Panc1 (cell line): ENCODE measurements at regions not wholly inside any gene's neighbourhood (a gene's known extent, or its start where the extent isn't known, plus 50 kb on each side); places are given as distances from the start of the nearest gene placed in this dataset.

Experiments
- ATAC-seq: fragments of 200-7000 bp; cut with Tn5 transposase; 2 replicates; pipeline ENCODE4 v1.9.1; 2020; ENCODE audit warnings: mild to moderate bottlenecking, moderate library complexity
- BruUV-seq: library from RNA; stranded (reverse); fragments of 400-500 nt; replicated peaks from 2 replicates; lab custom pipeline; 2021; lab: Mats Ljungman, UMichigan
- CTCF ChIA-PET: fragments of 300-600 bp; sonication (Branson Sonifier 250); formaldehyde crosslinking; loops from one replicate; lab custom pipeline; 2022; ENCODE audit warnings: antibody characterized with exemption; lab: Charles Lee
- POLR2A ChIA-PET: fragments of 300-600 bp; sonication (Branson Sonifier 250); formaldehyde crosslinking; loops from one replicate; lab custom pipeline; 2022; ENCODE audit warnings: antibody characterized with exemption; lab: Charles Lee
- DNase-seq: peaks from one replicate; pipeline ENCODE4 v3.0.0-alpha.2; 2010; ENCODE audit warnings: low read depth, low spot score
- H3K27ac ChIP-seq: 2 replicates; pipeline ENCODE4 v1.5.1; 2011; ENCODE audit warnings: mild to moderate bottlenecking, low read length, inconsistent platforms
- H3K27me3 ChIP-seq: fragments of 200-500 bp; sonication (Bioruptor generic); 2 replicates; pipeline ENCODE4 v1.6.0; 2014; ENCODE audit warnings: low read length, inconsistent platforms; ENCODE audit not compliant: control insufficient read depth, insufficient read depth
- H3K36me3 ChIP-seq: fragments of 200-500 bp; sonication (Bioruptor generic); 2 replicates; pipeline ENCODE4 v1.5.1; 2014; ENCODE audit warnings: inconsistent platforms, mild to moderate bottlenecking, low read length, moderate library complexity; ENCODE audit not compliant: control insufficient read depth, insufficient read depth
- H3K4me1 ChIP-seq: 2 replicates; pipeline ENCODE4 v1.5.1; 2011; ENCODE audit warnings: inconsistent platforms, mild to moderate bottlenecking, low read length, moderate library complexity; ENCODE audit not compliant: control insufficient read depth, insufficient read depth
- H3K4me3 ChIP-seq, 2 experiments: 2 replicates each; pipeline ENCODE4 v1.5.1; 2011 to 2012; ENCODE audit warnings: low read depth in 2 of 2, low read length in 2 of 2, mild to moderate bottlenecking in 2 of 2, inconsistent platforms in 1 of 2, moderate library complexity in 1 of 2
- H3K9me3 ChIP-seq: fragments of 200-500 bp; sonication (Bioruptor generic); 2 replicates; pipeline ENCODE4 v1.5.1; 2014; ENCODE audit warnings: low read depth, mild to moderate bottlenecking, inconsistent platforms, low read length, moderate library complexity; ENCODE audit not compliant: control insufficient read depth, insufficient read depth
- POLR2AphosphoS5 ChIP-seq: IDR thresholded peaks from 2 replicates; pipeline ENCODE4 v1.6.1; 2012; ENCODE audit warnings: mild to moderate bottlenecking, low read depth, low read length, moderate library complexity
- SIN3A ChIP-seq: IDR thresholded peaks from 2 replicates; pipeline ENCODE4 v1.6.1; 2012; ENCODE audit warnings: low read depth, mild to moderate bottlenecking, low read length, moderate library complexity, borderline replicate concordance; ENCODE audit not compliant: insufficient read depth
- TCF7L2 ChIP-seq: IDR thresholded peaks from 2 replicates; pipeline ENCODE4 v1.6.1; 2011; ENCODE audit warnings: mild to moderate bottlenecking, low read depth, low read length, inconsistent platforms
- in situ Hi-C: cut with HindIII; loops from 2 replicates; pipeline ENCODE4 v1.10.0; 2016; ENCODE audit warnings: low sequenced_read_pairs, low pct_unique_long_range_greater_than_20kb
- intact Hi-C: fragments of 100-400 bp; cut with micrococcal nuclease; formaldehyde crosslinking; loops from one replicate; pipeline ENCODE4 v1.10.0; 2022; ENCODE audit not compliant: unreplicated experiment
- TF ChIP-seq, protein P1 (sequence below): fragments of 450-650 bp; IDR thresholded peaks from 2 replicates; pipeline ENCODE4 v1.5.1; 2017; ENCODE audit warnings: mild to moderate bottlenecking
- TF ChIP-seq, protein P2 (sequence below), 2 experiments: IDR thresholded peaks; 2 replicates each; pipeline ENCODE4 v1.6.1; 2011 to 2012; ENCODE audit warnings: low read depth in 2 of 2, control low read depth in 1 of 2, low read length in 1 of 2, mild to moderate bottlenecking in 1 of 2, moderate library complexity in 1 of 2; ENCODE audit not compliant: insufficient read depth in 1 of 2

DNA sequence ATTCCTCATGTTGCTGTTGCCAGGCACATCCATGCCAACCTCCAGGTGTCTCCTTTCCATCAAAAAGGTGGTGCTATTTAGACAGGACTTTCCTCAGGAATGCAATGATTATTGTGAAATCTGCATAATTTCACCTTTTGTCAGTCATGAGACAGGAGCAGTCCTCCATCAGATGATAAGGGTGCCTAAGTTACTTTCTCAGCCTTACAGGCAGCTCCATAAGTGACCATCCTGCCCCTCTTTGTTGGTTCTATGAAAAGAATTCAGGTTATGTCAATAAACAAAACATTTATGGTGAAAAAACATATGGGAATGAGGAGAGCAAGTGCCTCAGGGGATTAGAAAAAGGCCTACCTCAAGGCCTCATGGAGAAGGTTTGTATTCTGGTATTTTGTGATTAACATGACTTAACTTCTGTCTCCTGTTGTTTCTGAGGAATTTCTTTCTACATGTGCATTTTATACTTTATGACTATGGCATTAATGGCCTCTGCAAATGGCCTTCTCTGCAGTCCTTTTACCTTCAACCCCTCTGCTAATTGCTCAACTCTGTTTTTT lies 110.3 kb upstream of the DIAPH3 start:
- Histone ChIP-seq H3K4me3 (no peak overlapping the region), H3K27me3 (0 out of 2 replicates have a peak, but pooled peaks cover 5% of the 10 kb centered on the region), H3K4me1 (no peaks in the 10 kb centered on the region), H3K9me3 (no peaks in the 10 kb centered on the region), H3K36me3 (no peaks in the 10 kb centered on the region), H3K27ac (no peak overlapping the region)
- BruUV-seq: no TSS peak
- TF ChIP-seq TCF7L2 (no peak), SIN3A (no peak), POLR2AphosphoS5 (no peak)
- TF ChIP-seq, protein P1, sequence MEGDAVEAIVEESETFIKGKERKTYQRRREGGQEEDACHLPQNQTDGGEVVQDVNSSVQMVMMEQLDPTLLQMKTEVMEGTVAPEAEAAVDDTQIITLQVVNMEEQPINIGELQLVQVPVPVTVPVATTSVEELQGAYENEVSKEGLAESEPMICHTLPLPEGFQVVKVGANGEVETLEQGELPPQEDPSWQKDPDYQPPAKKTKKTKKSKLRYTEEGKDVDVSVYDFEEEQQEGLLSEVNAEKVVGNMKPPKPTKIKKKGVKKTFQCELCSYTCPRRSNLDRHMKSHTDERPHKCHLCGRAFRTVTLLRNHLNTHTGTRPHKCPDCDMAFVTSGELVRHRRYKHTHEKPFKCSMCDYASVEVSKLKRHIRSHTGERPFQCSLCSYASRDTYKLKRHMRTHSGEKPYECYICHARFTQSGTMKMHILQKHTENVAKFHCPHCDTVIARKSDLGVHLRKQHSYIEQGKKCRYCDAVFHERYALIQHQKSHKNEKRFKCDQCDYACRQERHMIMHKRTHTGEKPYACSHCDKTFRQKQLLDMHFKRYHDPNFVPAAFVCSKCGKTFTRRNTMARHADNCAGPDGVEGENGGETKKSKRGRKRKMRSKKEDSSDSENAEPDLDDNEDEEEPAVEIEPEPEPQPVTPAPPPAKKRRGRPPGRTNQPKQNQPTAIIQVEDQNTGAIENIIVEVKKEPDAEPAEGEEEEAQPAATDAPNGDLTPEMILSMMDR: no peak
- TF ChIP-seq, protein P2, sequence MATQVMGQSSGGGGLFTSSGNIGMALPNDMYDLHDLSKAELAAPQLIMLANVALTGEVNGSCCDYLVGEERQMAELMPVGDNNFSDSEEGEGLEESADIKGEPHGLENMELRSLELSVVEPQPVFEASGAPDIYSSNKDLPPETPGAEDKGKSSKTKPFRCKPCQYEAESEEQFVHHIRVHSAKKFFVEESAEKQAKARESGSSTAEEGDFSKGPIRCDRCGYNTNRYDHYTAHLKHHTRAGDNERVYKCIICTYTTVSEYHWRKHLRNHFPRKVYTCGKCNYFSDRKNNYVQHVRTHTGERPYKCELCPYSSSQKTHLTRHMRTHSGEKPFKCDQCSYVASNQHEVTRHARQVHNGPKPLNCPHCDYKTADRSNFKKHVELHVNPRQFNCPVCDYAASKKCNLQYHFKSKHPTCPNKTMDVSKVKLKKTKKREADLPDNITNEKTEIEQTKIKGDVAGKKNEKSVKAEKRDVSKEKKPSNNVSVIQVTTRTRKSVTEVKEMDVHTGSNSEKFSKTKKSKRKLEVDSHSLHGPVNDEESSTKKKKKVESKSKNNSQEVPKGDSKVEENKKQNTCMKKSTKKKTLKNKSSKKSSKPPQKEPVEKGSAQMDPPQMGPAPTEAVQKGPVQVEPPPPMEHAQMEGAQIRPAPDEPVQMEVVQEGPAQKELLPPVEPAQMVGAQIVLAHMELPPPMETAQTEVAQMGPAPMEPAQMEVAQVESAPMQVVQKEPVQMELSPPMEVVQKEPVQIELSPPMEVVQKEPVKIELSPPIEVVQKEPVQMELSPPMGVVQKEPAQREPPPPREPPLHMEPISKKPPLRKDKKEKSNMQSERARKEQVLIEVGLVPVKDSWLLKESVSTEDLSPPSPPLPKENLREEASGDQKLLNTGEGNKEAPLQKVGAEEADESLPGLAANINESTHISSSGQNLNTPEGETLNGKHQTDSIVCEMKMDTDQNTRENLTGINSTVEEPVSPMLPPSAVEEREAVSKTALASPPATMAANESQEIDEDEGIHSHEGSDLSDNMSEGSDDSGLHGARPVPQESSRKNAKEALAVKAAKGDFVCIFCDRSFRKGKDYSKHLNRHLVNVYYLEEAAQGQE (IDR thresholded peaks at IDR 0.05; ENCODE audit: insufficient read depth in 1 of 2, low read depth in 2 of 2, low read length in 1 of 2): no peak
- no peak for ATAC-seq
- intact Hi-C loops: no loop called here
- no peak for DNase-seq
- ChIA-PET CTCF (no interaction called here), POLR2A (no interaction called here)
- in situ Hi-C loops: no loop called here

DNA sequence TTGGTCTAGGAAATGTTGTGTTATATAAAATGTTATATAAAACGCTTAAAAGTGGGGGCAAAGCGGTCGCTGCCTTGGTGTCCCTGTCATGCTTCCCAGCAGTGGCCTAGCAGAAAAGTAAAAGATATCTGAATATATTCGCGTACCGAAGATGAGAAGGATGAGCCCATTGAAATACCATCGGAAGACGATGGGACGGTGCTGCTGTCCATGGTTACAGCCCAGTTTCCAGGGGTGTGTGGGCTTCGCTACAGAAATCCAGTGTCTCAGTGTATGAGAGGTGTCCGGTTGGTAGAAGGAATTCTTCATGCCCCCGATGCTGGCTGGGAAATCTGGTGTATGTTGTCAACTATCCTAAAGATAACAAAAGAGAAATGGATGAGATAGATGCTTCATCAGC lies 110.9 kb upstream of the DIAPH3 start:
- ChIA-PET CTCF (no interaction called here), POLR2A (no interaction called here)
- in situ Hi-C loops: no loop called here
- Histone ChIP-seq H3K9me3 (no peaks in the 10 kb centered on the region), H3K27ac (no peak overlapping the region), H3K27me3 (0 out of 2 replicates have a peak, but pooled peaks cover 3% of the 10 kb centered on the region), H3K36me3 (no peaks in the 10 kb centered on the region), H3K4me1 (no peaks in the 10 kb centered on the region), H3K4me3 (no peak overlapping the region)
- ATAC-seq (no peak), DNase-seq (no peak)
- intact Hi-C loops: no loop called here
- BruUV-seq: no TSS peak
- TF ChIP-seq, protein P2 (IDR thresholded peaks at IDR 0.05; ENCODE audit: insufficient read depth in 1 of 2, low read depth in 2 of 2, low read length in 1 of 2): no peak
- TF ChIP-seq, protein P1: no peak
- no peak for TF ChIP-seq TCF7L2
- no peak for TF ChIP-seq POLR2AphosphoS5
- no peak for TF ChIP-seq SIN3A
